H1 (cell line): ENCODE measurements at regions not wholly inside any gene's neighbourhood (a gene's known extent, or its start where the extent isn't known, plus 50 kb on each side); places are given as distances from the start of the nearest gene placed in this dataset.

Experiments used
- CTCF ChIA-PET: fragments of 300-600 bp; sonication (Branson Sonifier 250); formaldehyde crosslinking; loops from one replicate; lab custom pipeline; 2021; ENCODE audit not compliant: partially characterized antibody; lab: Charles Lee
- POLR2A ChIA-PET: fragments of 300-600 bp; sonication (Branson Sonifier 250); formaldehyde crosslinking; loops from one replicate; lab custom pipeline; 2021; ENCODE audit warnings: inconsistent platforms; ENCODE audit not compliant: partially characterized antibody; lab: Charles Lee
- DNase-seq, 2 experiments: peaks; one replicate each; pipeline versions ENCODE4 v3.0.0 to v3.0.0-alpha.2; 2010 to 2022; ENCODE audit warnings: low spot score in 2 of 2, low read depth in 1 of 2, mixed read lengths in 1 of 2
- FAIRE-seq: peaks from 2 replicates; lab custom pipeline; 2011; peaks lifted over from hg19 to GRCh38; lab: Jason Lieb, UNC
- H2AFZ ChIP-seq: 2 replicates; pipeline ENCODE4 v1.8.1; 2012; ENCODE audit warnings: low read length, inconsistent platforms
- H2AK5ac ChIP-seq: 2 replicates; pipeline ENCODE4 v1.6.1; 2013; ENCODE audit warnings: low read depth, low read length
- H2BK120ac ChIP-seq: replicated peaks from 2 replicates; pipeline ENCODE3; 2013; ENCODE audit warnings: low read depth, low read length, inconsistent platforms
- H2BK12ac ChIP-seq: 2 replicates; pipeline ENCODE4 v1.6.1; 2013; ENCODE audit warnings: low read depth, low read length
- H2BK15ac ChIP-seq: 2 replicates; pipeline ENCODE4 v1.6.1; 2013; ENCODE audit warnings: low read length
- H2BK20ac ChIP-seq: 2 replicates; pipeline ENCODE4 v1.6.1; 2013; ENCODE audit warnings: low read length
- H2BK5ac ChIP-seq: 2 replicates; pipeline ENCODE4 v1.6.1; 2013; ENCODE audit warnings: low read depth, low read length
- H3K14ac ChIP-seq: 2 replicates; pipeline ENCODE4 v1.6.1; 2013; ENCODE audit warnings: inconsistent platforms; ENCODE audit not compliant: insufficient read length
- H3K18ac ChIP-seq: 2 replicates; pipeline ENCODE4 v1.6.1; 2013; ENCODE audit warnings: low read length; ENCODE audit errors: extremely low read depth
- H3K23ac ChIP-seq: 2 replicates; pipeline ENCODE4 v1.6.1; 2013; ENCODE audit warnings: inconsistent platforms; ENCODE audit not compliant: insufficient read length
- H3K23me2 ChIP-seq: 2 replicates; pipeline ENCODE4 v1.6.1; 2013; ENCODE audit warnings: low read depth, low read length
- H3K27ac ChIP-seq: 2 replicates; pipeline ENCODE4 v1.6.1; 2011; ENCODE audit warnings: low read depth, low read length, inconsistent platforms
- H3K27me3 ChIP-seq, 4 experiments: replicated peaks in 1 of 4; 1 replicate in 1 of 4; 2 replicates in 3 of 4; pipeline versions ENCODE4 v1.6.1 to v1.8.1; 2011 to 2013; ENCODE audit warnings: low read length in 3 of 4, mild to moderate bottlenecking in 3 of 4, inconsistent platforms in 2 of 4, mixed read lengths in 2 of 4, moderate library complexity in 1 of 4; ENCODE audit not compliant: control insufficient read depth in 3 of 4, insufficient read depth in 3 of 4; ENCODE audit errors: extremely low read depth in 1 of 4
- H3K36me3 ChIP-seq, 4 experiments: 2 replicates each; pipeline versions ENCODE4 v1.6.1 to v1.8.1; 2011 to 2013; ENCODE audit warnings: mild to moderate bottlenecking in 4 of 4, low read length in 3 of 4, moderate library complexity in 2 of 4, control low read depth in 1 of 4, inconsistent platforms in 1 of 4; ENCODE audit not compliant: insufficient read depth in 4 of 4, control insufficient read depth in 2 of 4
- H3K4ac ChIP-seq: replicated peaks from 2 replicates; pipeline ENCODE3; 2013; ENCODE audit warnings: low read length, low read depth, mixed read lengths, inconsistent platforms; ENCODE audit not compliant: insufficient read length
- H3K4me1 ChIP-seq, 4 experiments: replicated peaks in 1 of 4; 1 replicate in 1 of 4; 2 replicates in 3 of 4; pipeline versions ENCODE4 v1.6.1 to v1.8.1; 2011 to 2013; ENCODE audit warnings: low read length in 3 of 4, inconsistent platforms in 2 of 4, mixed read lengths in 1 of 4; ENCODE audit not compliant: insufficient read depth in 4 of 4, control insufficient read depth in 3 of 4
- H3K4me2 ChIP-seq, 2 experiments: 2 replicates each; pipeline versions ENCODE4 v1.6.1 to v1.8.1; 2011 to 2013; ENCODE audit warnings: low read depth in 2 of 2, low read length in 2 of 2, control low read depth in 1 of 2, inconsistent platforms in 1 of 2, mild to moderate bottlenecking in 1 of 2; ENCODE audit not compliant: insufficient read depth in 1 of 2
- H3K4me3 ChIP-seq, 4 experiments: fragments of 200-600, 300-600 bp in 1 of 4; sonication (generic), shearing (Covaris generic), sonication (Bioruptor Twin) in 1 of 4; 2 replicates each; pipeline versions ENCODE4 v1.5.1 to v1.8.1; 2011 to 2016; ENCODE audit warnings: low read length in 4 of 4, low read depth in 3 of 4, control low read depth in 2 of 4, inconsistent platforms in 2 of 4, mild to moderate bottlenecking in 2 of 4, mixed read lengths in 1 of 4, moderate library complexity in 1 of 4; ENCODE audit not compliant: insufficient read depth in 2 of 4; ENCODE audit errors: extremely low read depth in 1 of 4
- H3K56ac ChIP-seq: replicated peaks from 2 replicates; pipeline ENCODE3; 2013; ENCODE audit warnings: low read depth, mild to moderate bottlenecking, mixed read lengths, low read length, inconsistent platforms; ENCODE audit not compliant: insufficient read length
- H3K79me1 ChIP-seq: 2 replicates; pipeline ENCODE4 v1.6.1; 2013; ENCODE audit warnings: low read depth, low read length, control low read depth
- H3K79me2 ChIP-seq, 2 experiments: 2 replicates each; pipeline versions ENCODE4 v1.6.1 to v1.8.1; 2012 to 2013; ENCODE audit warnings: low read length in 2 of 2, mild to moderate bottlenecking in 2 of 2, inconsistent platforms in 1 of 2; ENCODE audit not compliant: insufficient read depth in 2 of 2, control insufficient read depth in 1 of 2
- H3K9ac ChIP-seq, 4 experiments: replicated peaks in 1 of 4; 1 replicate in 1 of 4; 2 replicates in 3 of 4; pipeline versions ENCODE4 v1.6.1 to v1.8.1; 2011 to 2013; ENCODE audit warnings: low read depth in 3 of 4, low read length in 3 of 4, control low read depth in 2 of 4, mild to moderate bottlenecking in 2 of 4, moderate library complexity in 2 of 4, inconsistent platforms in 1 of 4; ENCODE audit errors: extremely low read depth in 1 of 4
- H3K9me3 ChIP-seq, 2 experiments: 2 replicates each; pipeline versions ENCODE4 v1.6.1 to v1.8.1; 2012 to 2013; ENCODE audit warnings: mild to moderate bottlenecking in 2 of 2, moderate library complexity in 2 of 2, control low read depth in 1 of 2, inconsistent platforms in 1 of 2, low read depth in 1 of 2, low read length in 1 of 2, mixed read lengths in 1 of 2; ENCODE audit not compliant: insufficient read depth in 2 of 2
- H4K20me1 ChIP-seq, 2 experiments: replicated peaks in 1 of 2; 2 replicates each; pipeline versions ENCODE3 to v1.8.1; 2011 to 2013; ENCODE audit warnings: inconsistent platforms in 2 of 2, low read length in 2 of 2, mild to moderate bottlenecking in 1 of 2; ENCODE audit not compliant: insufficient read depth in 2 of 2, control insufficient read depth in 1 of 2
- H4K5ac ChIP-seq: 2 replicates; pipeline ENCODE4 v1.6.1; 2013; ENCODE audit warnings: low read length, low read depth, mixed read lengths, inconsistent platforms; ENCODE audit not compliant: insufficient read length
- H4K8ac ChIP-seq: 2 replicates; pipeline ENCODE4 v1.8.0; 2013; ENCODE audit warnings: mild to moderate bottlenecking, moderate library complexity, low read length, inconsistent platforms; ENCODE audit not compliant: insufficient read depth; ENCODE audit errors: extremely low read depth
- H4K91ac ChIP-seq: replicated peaks from 2 replicates; pipeline ENCODE3; 2013; ENCODE audit warnings: low read length, mixed read lengths, inconsistent platforms; ENCODE audit not compliant: insufficient read length
- ASH2L ChIP-seq: fragments of 200-600, 300-600 bp; sonication (generic); IDR thresholded peaks from one replicate; pipeline ENCODE4 v1.7.1; 2017; ENCODE audit warnings: low read length
- CTBP2 ChIP-seq: IDR thresholded peaks from 2 replicates; pipeline ENCODE4 v1.7.0; 2011; ENCODE audit warnings: borderline replicate concordance, mild to moderate bottlenecking, moderate library complexity, mixed read lengths, low read length; ENCODE audit not compliant: insufficient read depth, insufficient read length
- EP300 ChIP-seq, 2 experiments: IDR thresholded peaks; 1 replicate in 1 of 2; 2 replicates in 1 of 2; pipeline ENCODE4 v1.6.1; 2011 to 2012; ENCODE audit warnings: low read depth in 2 of 2, low read length in 2 of 2, mild to moderate bottlenecking in 2 of 2, borderline replicate concordance in 1 of 2, inconsistent platforms in 1 of 2, moderate library complexity in 1 of 2
- NANOG ChIP-seq: IDR thresholded peaks from 2 replicates; pipeline ENCODE4 v1.6.1; 2011; ENCODE audit warnings: low read length, low read depth, mild to moderate bottlenecking, inconsistent platforms; ENCODE audit not compliant: insufficient read depth, poor library complexity, severe bottlenecking
- NRF1 ChIP-seq: IDR thresholded peaks from 2 replicates; pipeline ENCODE4 v1.6.1; 2011; ENCODE audit warnings: mild to moderate bottlenecking, low read depth, low read length, improper control_type of control experiment
- POLR2AphosphoS5 ChIP-seq: IDR thresholded peaks from 2 replicates; pipeline ENCODE4 v1.6.1; 2011; ENCODE audit warnings: low read depth, low read length
- SP2 ChIP-seq: IDR thresholded peaks from 2 replicates; pipeline ENCODE4 v1.6.1; 2012; ENCODE audit warnings: mild to moderate bottlenecking, low read length, inconsistent platforms
- SUZ12 ChIP-seq: fragments of 200-600 bp; sonication (generic); IDR thresholded peaks from 2 replicates; pipeline ENCODE4 v1.6.1; 2012; ENCODE audit warnings: mild to moderate bottlenecking, inconsistent platforms, low read length, moderate library complexity, mixed read lengths
- YY1 ChIP-seq: IDR thresholded peaks from 2 replicates; pipeline ENCODE4 v1.6.1; 2011; ENCODE audit warnings: low read depth, mild to moderate bottlenecking, low read length
- WGBS, 2 experiments: shearing (Covaris generic) in 1 of 2; methylation state at CpG; one replicate each; pipeline versions ENCODE4 v1.1.6 to v1.1.7; 2013 to 2015; ENCODE audit warnings: low lambda C conversion rate in 2 of 2, mixed read lengths in 2 of 2, inconsistent platforms in 1 of 2, low coverage in 1 of 2, missing lambda C conversion rate in 1 of 2; ENCODE audit not compliant: insufficient replicate concordance in 2 of 2, insufficient coverage in 1 of 2, insufficient read length in 1 of 2; ENCODE audit errors: extremely low coverage in 1 of 2, missing lambda C conversion rate in 1 of 2; 5-methylcytosine and 5-hydroxymethylcytosine counted together

- DNase-seq, result no peak
- H3K36me3 ChIP-seq, result no peaks in the 10 kb centered on the region
- H2AK5ac ChIP-seq, result no peak overlapping the region
- H3K9me3 ChIP-seq, result 0 out of 4 replicates have a peak, but pooled peaks cover 0 to 2% of the 10 kb centered on the region in 2 experiments
- H3K79me1 ChIP-seq, result no peaks in the 10 kb centered on the region
- no peak overlapping the region for H4K91ac ChIP-seq
- H4K5ac ChIP-seq, result no peak overlapping the region
- H3K79me2 ChIP-seq, result no peaks in the 10 kb centered on the region
- no peak overlapping the region for H3K4me3 ChIP-seq
- CTCF ChIA-PET, result no interaction called here
- H3K4me2 ChIP-seq, result no peak overlapping the region
- H3K27me3 ChIP-seq, result peaks cover 0 to 9% (median 5%) of the 10 kb centered on the region in 4 experiments; a peak in 3 of 7 replicates
- H3K23me2 ChIP-seq, result no peaks in the 10 kb centered on the region
- no peak overlapping the region for H3K18ac ChIP-seq
- H2AFZ ChIP-seq, result no peak overlapping the region
- POLR2A ChIA-PET, result interaction anchor here (1.3 kb wide), 1 partner anchor 20 kb away, joined by 5 read pairs; no protein-coding TSS in a partner anchor
- no peak overlapping the region for H3K27ac ChIP-seq
- H2BK15ac ChIP-seq, result no peak overlapping the region
- no peaks in the 10 kb centered on the region for H3K4me1 ChIP-seq
- TF ChIP-seq NANOG (no peak), NRF1 (no peak), YY1 (no peak), SP2 (no peak), SUZ12 (no peak), EP300 (IDR thresholded peaks at IDR 0.05; ENCODE audit: borderline replicate concordance in 1 of 2, low read depth in 2 of 2, low read length in 2 of 2) (no peak), POLR2AphosphoS5 (no peak), CTBP2 (no peak), ASH2L (no peak)
- no peak overlapping the region for H3K14ac ChIP-seq
- H2BK20ac ChIP-seq, result no peak overlapping the region
- no peak overlapping the region for H2BK12ac ChIP-seq
- no peak overlapping the region for H3K23ac ChIP-seq
- no peak overlapping the region for H3K56ac ChIP-seq
- no peak overlapping the region for H2BK5ac ChIP-seq
- H4K8ac ChIP-seq, result no peak overlapping the region
- WGBS, 2 experiments, result 74% methylated on average over 5 of the region's 5 CpGs; no CpG with 5 or more reads in 1 of the 2 experiments
- H4K20me1 ChIP-seq, result no peaks in the 10 kb centered on the region
- no peak overlapping the region for H3K9ac ChIP-seq
- no peak overlapping the region for H2BK120ac ChIP-seq
- FAIRE-seq, result no peak
- H3K4ac ChIP-seq, result no peak overlapping the region
Observed at GRCh38 chr2:121055088-121055487, 229.9 kb downstream of the TFCP2L1 start.
